ENCODE measurements at regions not wholly inside any gene's neighbourhood (a gene's known extent, or its start where the extent isn't known, plus 50 kb on each side); places are given as distances from the start of the nearest gene placed in this dataset.
"Not testable (repeated sequence)": the region's sequence is repeated elsewhere in the genome, so short reads cannot be mapped to it uniquely, and the experiment has no call there.

DNA sequence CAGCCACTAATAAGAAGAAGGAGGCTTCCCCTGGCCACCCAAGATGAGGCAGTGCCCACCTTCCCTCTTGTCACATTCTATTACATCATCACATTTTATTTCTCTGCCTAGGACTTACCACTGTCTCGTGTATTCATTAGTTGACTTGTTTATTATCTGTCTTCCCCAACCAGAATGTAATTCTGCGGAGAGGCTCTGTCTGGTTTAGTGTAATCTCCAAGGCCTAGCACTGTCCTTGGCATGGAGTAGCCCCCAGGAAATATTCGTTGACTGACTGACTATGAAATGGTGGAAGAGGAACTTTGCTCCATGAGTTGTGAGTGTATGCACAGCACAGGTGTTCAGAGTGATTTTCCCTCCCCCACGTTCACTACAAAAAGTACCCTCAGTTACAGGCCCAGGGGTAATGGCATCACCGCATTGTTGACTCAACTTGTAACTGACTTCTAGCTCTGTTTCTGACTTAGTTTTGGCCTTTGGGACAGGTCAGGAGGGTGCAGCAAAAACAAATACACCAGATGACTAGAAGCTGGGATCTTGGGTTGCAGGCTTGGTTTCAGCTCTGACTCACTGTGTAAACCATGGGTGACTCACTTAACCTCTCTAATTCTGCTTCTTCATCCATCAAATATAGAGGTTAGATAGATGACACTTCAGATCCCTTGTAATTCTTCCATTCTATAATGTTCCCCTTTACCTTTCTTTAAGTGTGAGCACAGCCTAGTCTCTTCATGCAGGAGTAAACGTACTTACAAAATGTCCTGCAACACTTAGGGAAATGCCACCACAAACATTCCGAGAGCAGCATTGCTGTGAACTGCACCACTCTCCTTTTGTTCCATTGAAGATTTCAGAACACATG is 229.7 kb downstream of the KCNRG start:
- H3K9ac ChIP-seq (ENCODE audit: low read length in 2 of 2): no peak overlapping the region
- H3K4me3 ChIP-seq (ENCODE audit: low read length in 2 of 2): no peak overlapping the region
- no peaks in the 10 kb centered on the region for H3K4me1 ChIP-seq (ENCODE audit: control insufficient read depth, insufficient read depth, low read length)
- no peaks in the 10 kb centered on the region for H3K9me3 ChIP-seq (ENCODE audit: control insufficient read depth in 2 of 2, low read length in 2 of 2)
- H3K27me3 ChIP-seq (ENCODE audit: control insufficient read depth in 1 of 2, insufficient read depth in 2 of 2, low read length in 2 of 2): no peaks in the 10 kb centered on the region
- H3K27ac ChIP-seq (ENCODE audit: low read length): no peak overlapping the region
- H3K36me3 ChIP-seq (ENCODE audit: control insufficient read depth in 2 of 2, insufficient read depth in 2 of 2, low read length in 2 of 2): no peaks in the 10 kb centered on the region

DNA sequence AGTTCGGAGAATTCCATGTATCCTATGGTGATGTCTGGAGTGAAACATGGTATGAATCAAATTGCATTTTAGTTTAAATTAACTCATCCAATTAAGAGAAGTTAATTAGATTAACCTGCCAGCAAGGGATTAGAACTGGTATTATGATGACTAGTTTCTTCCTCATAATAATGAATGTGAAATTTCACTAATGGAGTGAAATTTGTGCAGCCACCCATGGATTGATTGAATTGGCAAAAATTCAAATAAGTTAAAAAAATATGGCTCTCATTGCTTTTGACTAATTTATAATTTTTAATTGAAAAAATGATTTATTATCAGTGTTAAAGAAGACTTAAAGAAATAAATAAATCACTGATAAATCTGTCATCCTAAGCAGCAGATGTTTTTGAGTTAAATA is 232.0 kb downstream of the KCNRG start:
- Histone ChIP-seq H3K27me3 (ENCODE audit: control insufficient read depth in 1 of 2, insufficient read depth in 2 of 2, low read length in 2 of 2) (no peaks in the 10 kb centered on the region), H3K4me1 (ENCODE audit: control insufficient read depth, insufficient read depth, low read length) (no peaks in the 10 kb centered on the region), H3K9ac (ENCODE audit: low read length in 2 of 2) (no peak overlapping the region), H3K27ac (ENCODE audit: low read length) (no peak overlapping the region), H3K4me3 (ENCODE audit: low read length in 2 of 2) (no peak overlapping the region), H3K9me3 (ENCODE audit: control insufficient read depth in 2 of 2, low read length in 2 of 2) (no peaks in the 10 kb centered on the region), H3K36me3 (ENCODE audit: control insufficient read depth in 2 of 2, insufficient read depth in 2 of 2, low read length in 2 of 2) (no peaks in the 10 kb centered on the region)

DNA sequence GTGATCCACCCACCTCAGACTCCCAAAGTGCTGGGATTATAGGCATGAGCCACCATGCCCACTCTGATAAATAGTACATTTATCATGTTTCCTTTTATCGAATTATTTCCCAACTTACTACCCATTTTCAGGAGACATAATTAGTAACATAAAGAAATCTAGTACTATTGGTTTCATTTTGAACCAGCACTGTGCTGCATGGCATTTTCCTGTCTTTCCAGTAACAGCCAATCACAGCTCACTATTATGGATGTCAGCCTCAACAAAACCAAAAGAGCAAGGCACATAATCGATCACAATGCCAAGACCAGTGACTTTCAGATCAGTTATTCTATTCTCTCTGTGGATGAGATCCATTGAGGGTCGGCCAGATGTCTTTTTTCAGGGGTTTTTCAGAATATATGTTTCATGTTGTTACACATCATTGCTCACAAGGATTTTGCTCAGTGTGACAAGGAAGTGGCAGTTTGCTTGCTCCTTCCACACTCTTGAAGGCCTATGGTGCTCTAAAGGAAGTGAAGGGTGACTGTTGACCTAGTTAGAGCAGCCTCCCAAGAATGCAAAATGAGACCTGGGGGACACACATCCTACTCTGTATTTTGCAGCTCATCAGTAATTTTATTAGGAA is 233.4 kb downstream of the KCNRG start:
- no peaks in the 10 kb centered on the region for H3K4me1 ChIP-seq (ENCODE audit: control insufficient read depth, insufficient read depth, low read length)
- H3K9ac ChIP-seq (ENCODE audit: low read length in 2 of 2): no peak overlapping the region
- no peak overlapping the region for H3K27ac ChIP-seq (ENCODE audit: low read length)
- no peaks in the 10 kb centered on the region for H3K27me3 ChIP-seq (ENCODE audit: control insufficient read depth in 1 of 2, insufficient read depth in 2 of 2, low read length in 2 of 2)
- H3K4me3 ChIP-seq (ENCODE audit: low read length in 2 of 2): no peak overlapping the region
- H3K9me3 ChIP-seq (ENCODE audit: control insufficient read depth in 2 of 2, low read length in 2 of 2): no peaks in the 10 kb centered on the region
- H3K36me3 ChIP-seq (ENCODE audit: control insufficient read depth in 2 of 2, insufficient read depth in 2 of 2, low read length in 2 of 2): no peaks in the 10 kb centered on the region

- no peak overlapping the region for H3K27ac ChIP-seq (ENCODE audit: low read length)
- H3K9ac ChIP-seq (ENCODE audit: low read length in 2 of 2): no peak overlapping the region
- H3K36me3 ChIP-seq (ENCODE audit: control insufficient read depth in 2 of 2, insufficient read depth in 2 of 2, low read length in 2 of 2): no peaks in the 10 kb centered on the region
Observed at GRCh38 chr13:50249144-50249521, 233.9 kb downstream of the KCNRG start.

GRCh38 chr13:50250401-50250800 is 235.2 kb downstream of the KCNRG start:
- Histone ChIP-seq H3K27me3 (ENCODE audit: control insufficient read depth in 1 of 2, insufficient read depth in 2 of 2, low read length in 2 of 2) (no peaks in the 10 kb centered on the region), H3K4me3 (ENCODE audit: low read length in 2 of 2) (no peak overlapping the region), H3K36me3 (ENCODE audit: control insufficient read depth in 2 of 2, insufficient read depth in 2 of 2, low read length in 2 of 2) (no peaks in the 10 kb centered on the region), H3K9me3 (ENCODE audit: control insufficient read depth in 2 of 2, low read length in 2 of 2) (no peaks in the 10 kb centered on the region), H3K9ac (ENCODE audit: low read length in 2 of 2) (no peak overlapping the region), H3K4me1 (ENCODE audit: control insufficient read depth, insufficient read depth, low read length) (no peaks in the 10 kb centered on the region), H3K27ac (ENCODE audit: low read length) (no peak overlapping the region)

More at GRCh38 chr13:50249144-50249521, 233.9 kb downstream of the KCNRG start:
- Histone ChIP-seq H3K9me3 (ENCODE audit: control insufficient read depth in 2 of 2, low read length in 2 of 2) (no peaks in the 10 kb centered on the region), H3K27me3 (ENCODE audit: control insufficient read depth in 1 of 2, insufficient read depth in 2 of 2, low read length in 2 of 2) (no peaks in the 10 kb centered on the region), H3K4me3 (ENCODE audit: low read length in 2 of 2) (no peak overlapping the region), H3K4me1 (ENCODE audit: control insufficient read depth, insufficient read depth, low read length) (no peaks in the 10 kb centered on the region)

DNA sequence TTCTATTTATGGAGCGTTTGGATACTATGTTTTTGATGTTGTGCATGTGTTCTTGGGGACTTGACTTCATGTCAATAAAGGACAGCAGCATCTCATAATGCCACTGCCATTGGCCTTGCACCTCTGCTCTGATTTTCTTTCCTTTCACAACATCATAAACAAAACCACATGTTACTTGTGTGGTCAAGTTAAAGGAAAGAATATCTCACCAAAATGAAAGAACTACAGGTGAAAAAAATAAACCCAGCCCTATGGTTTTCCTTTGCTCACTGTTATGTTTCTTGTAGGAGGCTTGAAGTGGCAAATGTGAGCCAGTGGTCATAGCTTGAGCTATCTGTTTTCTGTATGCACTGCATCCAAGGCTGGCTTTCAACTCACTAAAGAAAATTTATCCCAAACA is 240.4 kb downstream of the KCNRG start:
- Histone ChIP-seq H3K27me3 (ENCODE audit: control insufficient read depth in 1 of 2, insufficient read depth in 2 of 2, low read length in 2 of 2) (no peaks in the 10 kb centered on the region), H3K4me3 (ENCODE audit: low read length in 2 of 2) (no peak overlapping the region), H3K27ac (ENCODE audit: low read length) (no peak overlapping the region), H3K9ac (ENCODE audit: low read length in 2 of 2) (no peak overlapping the region), H3K4me1 (ENCODE audit: control insufficient read depth, insufficient read depth, low read length) (no peaks in the 10 kb centered on the region), H3K36me3 (ENCODE audit: control insufficient read depth in 2 of 2, insufficient read depth in 2 of 2, low read length in 2 of 2) (no peaks in the 10 kb centered on the region), H3K9me3 (ENCODE audit: control insufficient read depth in 2 of 2, low read length in 2 of 2) (no peaks in the 10 kb centered on the region)

- not testable (repeated sequence) for H3K4me3 ChIP-seq (ENCODE audit: low read length in 2 of 2); H3K9ac ChIP-seq (ENCODE audit: low read length in 2 of 2); H3K27me3 ChIP-seq (ENCODE audit: control insufficient read depth in 1 of 2, insufficient read depth in 2 of 2, low read length in 2 of 2); H3K36me3 ChIP-seq (ENCODE audit: control insufficient read depth in 2 of 2, insufficient read depth in 2 of 2, low read length in 2 of 2); H3K4me1 ChIP-seq (ENCODE audit: control insufficient read depth, insufficient read depth, low read length); H3K9me3 ChIP-seq (ENCODE audit: control insufficient read depth in 2 of 2, low read length in 2 of 2); H3K27ac ChIP-seq (ENCODE audit: low read length)
Observed at GRCh38 chr13:50256536-50257321, 241.5 kb downstream of the KCNRG start.

GRCh38 chr13:50257646-50258045 is 242.4 kb downstream of the KCNRG start:
- H3K27ac ChIP-seq (ENCODE audit: low read length): no peak overlapping the region

GRCh38 chr13:50261130-50261901 is 246.1 kb downstream of the KCNRG start:
- no peak overlapping the region for H3K4me3 ChIP-seq (ENCODE audit: low read length in 2 of 2)
- no peak overlapping the region for H3K27ac ChIP-seq (ENCODE audit: low read length)
- no peaks in the 10 kb centered on the region for H3K4me1 ChIP-seq (ENCODE audit: control insufficient read depth, insufficient read depth, low read length)
- no peaks in the 10 kb centered on the region for H3K27me3 ChIP-seq (ENCODE audit: control insufficient read depth in 1 of 2, insufficient read depth in 2 of 2, low read length in 2 of 2)
- H3K36me3 ChIP-seq (ENCODE audit: control insufficient read depth in 2 of 2, insufficient read depth in 2 of 2, low read length in 2 of 2): no peaks in the 10 kb centered on the region
- no peaks in the 10 kb centered on the region for H3K9me3 ChIP-seq (ENCODE audit: control insufficient read depth in 2 of 2, low read length in 2 of 2)
- H3K9ac ChIP-seq (ENCODE audit: low read length in 2 of 2): no peak overlapping the region

More at GRCh38 chr13:50257646-50258045, 242.4 kb downstream of the KCNRG start:
- H3K4me1 ChIP-seq (ENCODE audit: control insufficient read depth, insufficient read depth, low read length): no peaks in the 10 kb centered on the region
- H3K9me3 ChIP-seq (ENCODE audit: control insufficient read depth in 2 of 2, low read length in 2 of 2): no peaks in the 10 kb centered on the region
- no peaks in the 10 kb centered on the region for H3K27me3 ChIP-seq (ENCODE audit: control insufficient read depth in 1 of 2, insufficient read depth in 2 of 2, low read length in 2 of 2)
- H3K36me3 ChIP-seq (ENCODE audit: control insufficient read depth in 2 of 2, insufficient read depth in 2 of 2, low read length in 2 of 2): no peaks in the 10 kb centered on the region
- no peak overlapping the region for H3K4me3 ChIP-seq (ENCODE audit: low read length in 2 of 2)
- H3K9ac ChIP-seq (ENCODE audit: low read length in 2 of 2): no peak overlapping the region

- H3K4me1 ChIP-seq (ENCODE audit: control insufficient read depth, insufficient read depth, low read length): no peaks in the 10 kb centered on the region
- no peaks in the 10 kb centered on the region for H3K27me3 ChIP-seq (ENCODE audit: control insufficient read depth in 1 of 2, insufficient read depth in 2 of 2, low read length in 2 of 2)
- no peak overlapping the region for H3K9ac ChIP-seq (ENCODE audit: low read length in 2 of 2)
- H3K9me3 ChIP-seq (ENCODE audit: control insufficient read depth in 2 of 2, low read length in 2 of 2): no peaks in the 10 kb centered on the region
- no peak overlapping the region for H3K27ac ChIP-seq (ENCODE audit: low read length)
- H3K4me3 ChIP-seq (ENCODE audit: low read length in 2 of 2): no peak overlapping the region
- no peaks in the 10 kb centered on the region for H3K36me3 ChIP-seq (ENCODE audit: control insufficient read depth in 2 of 2, insufficient read depth in 2 of 2, low read length in 2 of 2)
Observed at GRCh38 chr13:50267066-50267465, 251.8 kb downstream of the KCNRG start.
